Brain microvascular endothelial cell (primary cell): ENCODE measurements at regions not wholly inside any gene's neighbourhood (a gene's known extent, or its start where the extent isn't known, plus 50 kb on each side); places are given as distances from the start of the nearest gene placed in this dataset.

Experiments used
- DNase-seq: peaks from one replicate; pipeline ENCODE4 v3.0.0-alpha.2; 2020
- H3K27ac ChIP-seq: fragments of 250-450 bp; sonication (Bioruptor Pico); 2 replicates; pipeline ENCODE4 v1.5.1; 2020; ENCODE audit warnings: mild to moderate bottlenecking, moderate library complexity
- H3K27me3 ChIP-seq: fragments of 250-450 bp; sonication (Bioruptor Pico); replicated peaks from 2 replicates; pipeline ENCODE4 v1.5.1; 2020; ENCODE audit warnings: mild to moderate bottlenecking
- H3K36me3 ChIP-seq: fragments of 250-450 bp; sonication (Bioruptor Pico); replicated peaks from 2 replicates; pipeline ENCODE4 v1.5.1; 2020; ENCODE audit warnings: mild to moderate bottlenecking
- H3K4me3 ChIP-seq: 2 replicates; pipeline ENCODE4 v1.5.1; 2011; ENCODE audit warnings: low read depth, mild to moderate bottlenecking, control low read depth, low read length, moderate library complexity
- CTCF ChIP-seq: IDR thresholded peaks from 2 replicates; pipeline ENCODE4 v1.5.1; 2011; ENCODE audit warnings: low read depth, mild to moderate bottlenecking, moderate library complexity, low read length, control low read depth, inconsistent platforms; ENCODE audit errors: missing control alignments
- in situ Hi-C: cut with HindIII; loops from 2 replicates; pipeline ENCODE4 v1.10.0; 2017; ENCODE audit warnings: low sequenced_read_pairs, low pct_ligation_motif_present

GRCh38 chr15:94592495-94592894, 361.1 kb downstream of the MCTP2 start:
- H3K36me3 ChIP-seq: no peaks in the 10 kb centered on the region
- H3K27me3 ChIP-seq: no peaks in the 10 kb centered on the region
- in situ Hi-C loops: no loop called here
- H3K4me3 ChIP-seq: no peak overlapping the region
- TF ChIP-seq CTCF: no peak
- DNase-seq: no peak
- no peak overlapping the region for H3K27ac ChIP-seq

- Histone ChIP-seq H3K36me3 (no peaks in the 10 kb centered on the region), H3K4me3 (no peak overlapping the region), H3K27ac (no peak overlapping the region), H3K27me3 (no peaks in the 10 kb centered on the region)
- no peak for DNase-seq
- TF ChIP-seq CTCF: no peak
- in situ Hi-C loops: no loop called here
Measured at GRCh38 chr15:94596707-94597106, 365.3 kb downstream of the MCTP2 start.

- DNase-seq: no peak
- in situ Hi-C loops: no loop called here
- Histone ChIP-seq H3K4me3 (no peak overlapping the region), H3K27me3 (no peaks in the 10 kb centered on the region), H3K27ac (no peak overlapping the region), H3K36me3 (no peaks in the 10 kb centered on the region)
- no peak for TF ChIP-seq CTCF
Measured at GRCh38 chr15:94600505-94600904, 369.1 kb downstream of the MCTP2 start.

GRCh38 chr15:94602754-94603470, 371.6 kb downstream of the MCTP2 start:
- H3K27ac ChIP-seq: no peak overlapping the region
- no peak for TF ChIP-seq CTCF
- no peak for DNase-seq
- in situ Hi-C loops: no loop called here
- no peaks in the 10 kb centered on the region for H3K27me3 ChIP-seq
- no peak overlapping the region for H3K4me3 ChIP-seq
- no peaks in the 10 kb centered on the region for H3K36me3 ChIP-seq

GRCh38 chr15:94606286-94606685, 374.9 kb downstream of the MCTP2 start:
- Histone ChIP-seq H3K27ac (no peak overlapping the region), H3K36me3 (no peaks in the 10 kb centered on the region), H3K4me3 (no peak overlapping the region), H3K27me3 (no peaks in the 10 kb centered on the region)
- in situ Hi-C loops: no loop called here
- no peak for TF ChIP-seq CTCF
- DNase-seq: no peak

- H3K27me3 ChIP-seq: no peaks in the 10 kb centered on the region
- TF ChIP-seq CTCF: no peak
- in situ Hi-C loops: no loop called here
- DNase-seq: no peak
- no peak overlapping the region for H3K4me3 ChIP-seq
- H3K36me3 ChIP-seq: no peaks in the 10 kb centered on the region
- H3K27ac ChIP-seq: no peak overlapping the region
Measured at GRCh38 chr15:94607176-94607654, 375.9 kb downstream of the MCTP2 start.
